Astrocyte (in vitro differentiated cells and primary cell): ENCODE measurements at regions not wholly inside any gene's neighbourhood (a gene's known extent, or its start where the extent isn't known, plus 50 kb on each side); places are given as distances from the start of the nearest gene placed in this dataset.
"Not testable (repeated sequence)": the region's sequence is repeated elsewhere in the genome, so short reads cannot be mapped to it uniquely, and the experiment has no call there.

ENCODE experiments used
- DNase-seq: peaks from one replicate; pipeline ENCODE4 v3.0.0-alpha.2; 2010; ENCODE audit warnings: low read depth
- FAIRE-seq: peaks from 2 replicates; lab custom pipeline; 2011; peaks lifted over from hg19 to GRCh38; lab: Jason Lieb, UNC
- H2AFZ ChIP-seq: 2 replicates; pipeline ENCODE4 v1.6.0; 2012; ENCODE audit warnings: low read depth, low read length, inconsistent platforms
- H3K27ac ChIP-seq: 2 replicates; pipeline ENCODE4 v1.5.1; 2011; ENCODE audit warnings: low read depth, low read length, inconsistent platforms
- H3K27me3 ChIP-seq: 2 replicates; pipeline ENCODE4 v1.6.0; 2011; ENCODE audit warnings: low read length, inconsistent platforms; ENCODE audit not compliant: insufficient read depth
- H3K36me3 ChIP-seq: 2 replicates; pipeline ENCODE4 v1.5.1; 2011; ENCODE audit warnings: low read length, inconsistent platforms; ENCODE audit not compliant: insufficient read depth
- H3K4me1 ChIP-seq: 2 replicates; pipeline ENCODE4 v1.5.1; 2011; ENCODE audit warnings: low read length, inconsistent platforms; ENCODE audit not compliant: insufficient read depth
- H3K4me2 ChIP-seq: 2 replicates; pipeline ENCODE4 v1.6.0; 2012; ENCODE audit warnings: low read length, inconsistent platforms
- H3K4me3 ChIP-seq: 2 replicates; pipeline ENCODE4 v1.5.1; 2011; ENCODE audit warnings: low read depth, mild to moderate bottlenecking, low read length, inconsistent platforms; ENCODE audit not compliant: insufficient read depth
- H3K79me2 ChIP-seq: 2 replicates; pipeline ENCODE4 v1.6.0; 2012; ENCODE audit warnings: mild to moderate bottlenecking, low read length, inconsistent platforms; ENCODE audit not compliant: insufficient read depth
- H3K9ac ChIP-seq: 2 replicates; pipeline ENCODE4 v1.6.0; 2012; ENCODE audit warnings: mild to moderate bottlenecking, low read length, inconsistent platforms
- H3K9me3 ChIP-seq: 2 replicates; pipeline ENCODE4 v1.5.1; 2012; ENCODE audit warnings: low read depth, mild to moderate bottlenecking, low read length, inconsistent platforms; ENCODE audit not compliant: insufficient read depth
- H4K20me1 ChIP-seq: 2 replicates; pipeline ENCODE4 v1.6.0; 2012; ENCODE audit warnings: low read length, inconsistent platforms; ENCODE audit not compliant: insufficient read depth
- H3K27ac Mint-ChIP-seq: one replicate; pipeline ENCODE4 v1.8.0; 2021; ENCODE audit warnings: mild to moderate bottlenecking, mixed read lengths; ENCODE audit not compliant: unreplicated experiment
- H3K27me3 Mint-ChIP-seq: one replicate; pipeline ENCODE4 v1.8.0; 2021; ENCODE audit warnings: low read depth, mixed read lengths; ENCODE audit not compliant: unreplicated experiment
- H3K36me3 Mint-ChIP-seq: one replicate; pipeline ENCODE4 v1.8.0; 2021; ENCODE audit warnings: low read depth, mixed read lengths; ENCODE audit not compliant: unreplicated experiment
- H3K4me1 Mint-ChIP-seq: one replicate; pipeline ENCODE4 v1.8.0; 2021; ENCODE audit warnings: low read depth, mixed read lengths; ENCODE audit not compliant: unreplicated experiment
- H3K4me3 Mint-ChIP-seq: one replicate; pipeline ENCODE4 v1.8.0; 2021; ENCODE audit warnings: mild to moderate bottlenecking, moderate library complexity, mixed read lengths; ENCODE audit not compliant: unreplicated experiment
- H3K9me3 Mint-ChIP-seq: one replicate; pipeline ENCODE4 v1.8.0; 2021; ENCODE audit warnings: mild to moderate bottlenecking, mixed read lengths; ENCODE audit not compliant: unreplicated experiment
- EZH2 ChIP-seq: IDR thresholded peaks from 2 replicates; pipeline ENCODE4 v1.6.1; 2012; ENCODE audit warnings: mild to moderate bottlenecking, low read length, inconsistent platforms; ENCODE audit not compliant: insufficient read depth
- TF ChIP-seq, protein P1 (sequence below): IDR thresholded peaks from 2 replicates; pipeline ENCODE4 v1.5.1; 2011; ENCODE audit warnings: low read depth, mild to moderate bottlenecking, inconsistent platforms, low read length, moderate library complexity; ENCODE audit not compliant: insufficient read depth

DNA sequence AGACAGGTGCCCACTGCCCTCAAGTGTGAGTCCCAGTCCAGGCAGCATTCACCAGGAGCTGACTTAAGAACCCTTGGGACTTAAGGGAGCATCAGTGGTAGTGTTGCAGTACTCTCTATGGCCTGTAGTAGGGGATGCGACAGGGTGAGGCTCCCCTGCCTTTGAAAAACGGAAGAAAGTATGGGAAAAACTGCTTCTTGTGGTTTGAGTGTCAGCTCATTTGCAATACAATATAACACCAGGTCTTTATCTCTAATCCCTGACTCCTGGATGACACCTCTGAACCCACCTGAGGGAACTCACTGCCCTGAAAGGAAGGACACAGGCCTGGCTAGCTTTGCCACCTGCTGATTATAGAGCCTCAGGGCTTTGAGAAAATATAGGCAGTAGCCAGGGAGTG, 176.0 kb downstream of the SMARCA1 start:
- Histone ChIP-seq H3K27ac (no peak overlapping the region), H3K79me2 (no peaks in the 10 kb centered on the region), H2AFZ (no peak overlapping the region), H3K9ac (no peak overlapping the region), H3K4me2 (no peak overlapping the region), H3K9me3 (no peaks in the 10 kb centered on the region), H4K20me1 (no peaks in the 10 kb centered on the region), H3K4me3 (no peak overlapping the region), H3K27me3 (no peaks in the 10 kb centered on the region), H3K4me1 (no peaks in the 10 kb centered on the region), H3K36me3 (no peaks in the 10 kb centered on the region)
- no peaks in the 10 kb centered on the region for H3K27me3 Mint-ChIP-seq
- DNase-seq (no peak), FAIRE-seq (no peak)
- H3K27ac Mint-ChIP-seq = no peak overlapping the region
- no peaks in the 10 kb centered on the region for H3K9me3 Mint-ChIP-seq
- no peaks in the 10 kb centered on the region for H3K4me1 Mint-ChIP-seq
- H3K36me3 Mint-ChIP-seq = no peaks in the 10 kb centered on the region
- TF ChIP-seq, protein P1, sequence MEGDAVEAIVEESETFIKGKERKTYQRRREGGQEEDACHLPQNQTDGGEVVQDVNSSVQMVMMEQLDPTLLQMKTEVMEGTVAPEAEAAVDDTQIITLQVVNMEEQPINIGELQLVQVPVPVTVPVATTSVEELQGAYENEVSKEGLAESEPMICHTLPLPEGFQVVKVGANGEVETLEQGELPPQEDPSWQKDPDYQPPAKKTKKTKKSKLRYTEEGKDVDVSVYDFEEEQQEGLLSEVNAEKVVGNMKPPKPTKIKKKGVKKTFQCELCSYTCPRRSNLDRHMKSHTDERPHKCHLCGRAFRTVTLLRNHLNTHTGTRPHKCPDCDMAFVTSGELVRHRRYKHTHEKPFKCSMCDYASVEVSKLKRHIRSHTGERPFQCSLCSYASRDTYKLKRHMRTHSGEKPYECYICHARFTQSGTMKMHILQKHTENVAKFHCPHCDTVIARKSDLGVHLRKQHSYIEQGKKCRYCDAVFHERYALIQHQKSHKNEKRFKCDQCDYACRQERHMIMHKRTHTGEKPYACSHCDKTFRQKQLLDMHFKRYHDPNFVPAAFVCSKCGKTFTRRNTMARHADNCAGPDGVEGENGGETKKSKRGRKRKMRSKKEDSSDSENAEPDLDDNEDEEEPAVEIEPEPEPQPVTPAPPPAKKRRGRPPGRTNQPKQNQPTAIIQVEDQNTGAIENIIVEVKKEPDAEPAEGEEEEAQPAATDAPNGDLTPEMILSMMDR = no peak
- TF ChIP-seq EZH2 = no peak
- no peak overlapping the region for H3K4me3 Mint-ChIP-seq

DNA sequence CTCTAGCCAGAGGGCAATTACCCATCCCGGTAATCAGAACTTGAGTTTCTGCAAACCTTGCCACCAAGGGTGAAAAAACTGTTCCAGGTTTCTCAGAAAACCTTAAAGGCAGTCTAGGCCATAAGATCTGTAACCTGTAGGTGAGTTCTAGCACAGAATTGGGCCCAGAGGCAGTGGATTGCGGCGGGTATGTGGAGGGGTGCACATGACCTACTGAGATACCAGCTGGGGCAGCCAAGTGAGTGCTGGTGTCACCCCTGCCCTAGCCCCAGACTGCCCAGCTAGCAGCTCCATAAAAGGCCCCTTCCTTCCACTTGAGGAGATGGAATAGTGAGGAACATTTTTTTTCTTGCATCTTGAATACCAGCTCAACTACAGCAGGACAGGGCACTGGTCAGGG, 176.7 kb downstream of the SMARCA1 start:
- no peak overlapping the region for H3K27ac ChIP-seq
- Mint-ChIP-seq H3K36me3 (no peaks in the 10 kb centered on the region), H3K27me3 (no peaks in the 10 kb centered on the region), H3K4me3 (no peak overlapping the region), H3K27ac (no peak overlapping the region), H3K9me3 (no peaks in the 10 kb centered on the region), H3K4me1 (no peaks in the 10 kb centered on the region)
- no peaks in the 10 kb centered on the region for H3K9me3 ChIP-seq
- no peaks in the 10 kb centered on the region for H3K79me2 ChIP-seq
- no peaks in the 10 kb centered on the region for H4K20me1 ChIP-seq
- no peak overlapping the region for H3K9ac ChIP-seq
- TF ChIP-seq, protein P1 = no peak
- TF ChIP-seq EZH2 = no peak
- H3K4me1 ChIP-seq = no peaks in the 10 kb centered on the region
- FAIRE-seq = no peak
- DNase-seq = no peak
- H3K36me3 ChIP-seq = no peaks in the 10 kb centered on the region
- no peak overlapping the region for H2AFZ ChIP-seq
- no peak overlapping the region for H3K4me2 ChIP-seq
- H3K4me3 ChIP-seq = no peak overlapping the region
- no peaks in the 10 kb centered on the region for H3K27me3 ChIP-seq

DNA sequence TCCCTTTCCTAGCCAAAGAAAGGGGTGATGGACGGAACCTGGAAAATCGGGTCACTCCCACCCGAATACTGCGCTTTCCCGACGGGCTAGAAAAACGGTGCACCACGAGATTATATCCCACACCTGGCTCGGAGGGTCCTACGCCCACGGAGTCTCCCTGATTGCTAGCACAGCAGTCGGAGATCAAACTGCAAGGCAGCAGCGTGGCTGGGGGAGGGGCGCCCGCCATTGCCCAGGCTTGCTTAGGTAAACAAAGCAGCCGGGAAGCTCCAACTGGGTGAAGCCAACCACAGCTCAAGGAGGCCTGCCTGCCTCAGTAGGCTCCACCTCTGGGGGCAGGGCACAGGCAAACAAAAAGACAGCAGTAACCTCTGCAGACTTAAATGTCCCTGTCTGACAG, 186.0 kb downstream of the SMARCA1 start:
- not testable (repeated sequence) for H3K79me2 ChIP-seq, H3K4me2 ChIP-seq, H3K27ac ChIP-seq, H3K4me3 Mint-ChIP-seq, H3K36me3 Mint-ChIP-seq, H3K27me3 ChIP-seq, H3K9ac ChIP-seq, H3K27ac Mint-ChIP-seq, H3K4me3 ChIP-seq, H3K9me3 ChIP-seq, H3K9me3 Mint-ChIP-seq, H2AFZ ChIP-seq, H3K4me1 ChIP-seq, DNase-seq, H4K20me1 ChIP-seq, FAIRE-seq, H3K27me3 Mint-ChIP-seq, H3K4me1 Mint-ChIP-seq, H3K36me3 ChIP-seq
